ENCODE measurements at regions not wholly inside any gene's neighbourhood (a gene's known extent, or its start where the extent isn't known, plus 50 kb on each side); places are given as distances from the start of the nearest gene placed in this dataset.
"Not testable (repeated sequence)": the region's sequence is repeated elsewhere in the genome, so short reads cannot be mapped to it uniquely, and the experiment has no call there.

GRCh38 chrX:41003506-41004270 lies 81.6 kb upstream of the USP9X start:
- DNase-seq (ENCODE audit: low spot score), result no peak

GRCh38 chrX:41005445-41005992 lies 79.7 kb upstream of the USP9X start:
- no peak for DNase-seq (ENCODE audit: low spot score)

GRCh38 chrX:41009850-41010846 lies 75.1 kb upstream of the USP9X start:
- DNase-seq (ENCODE audit: low spot score), result peak; percentile 29

GRCh38 chrX:41014776-41015360 lies 70.4 kb upstream of the USP9X start:
- no peak for DNase-seq (ENCODE audit: low spot score)

- not testable (repeated sequence) for DNase-seq (ENCODE audit: low spot score)
These were observed 67.5 kb upstream of the USP9X start for GRCh38 chrX:41017785-41018184.

GRCh38 chrX:41018391-41019040 lies 66.7 kb upstream of the USP9X start:
- not testable (repeated sequence) for DNase-seq (ENCODE audit: low spot score)

GRCh38 chrX:41019041-41019392 lies 66.2 kb upstream of the USP9X start:
- DNase-seq (ENCODE audit: low spot score), result no peak

- no peak for DNase-seq (ENCODE audit: low spot score)
These were observed 62.7 kb upstream of the USP9X start for GRCh38 chrX:41022566-41022965.

- no peak for DNase-seq (ENCODE audit: low spot score)
These were observed 62.1 kb upstream of the USP9X start for GRCh38 chrX:41023098-41023497.

GRCh38 chrX:41024335-41024734 lies 60.9 kb upstream of the USP9X start:
- DNase-seq (ENCODE audit: low spot score), result not testable (repeated sequence)

GRCh38 chrX:41024755-41025154 lies 60.5 kb upstream of the USP9X start:
- no peak for DNase-seq (ENCODE audit: low spot score)

GRCh38 chrX:41025926-41026701 lies 59.1 kb upstream of the USP9X start:
- no peak for DNase-seq (ENCODE audit: low spot score)

GRCh38 chrX:41026702-41027078 lies 58.6 kb upstream of the USP9X start:
- DNase-seq (ENCODE audit: low spot score), result no peak

GRCh38 chrX:41029332-41029731 lies 55.9 kb upstream of the USP9X start:
- DNase-seq (ENCODE audit: low spot score), result no peak

GRCh38 chrX:41031256-41031967 lies 53.8 kb upstream of the USP9X start:
- no peak for DNase-seq (ENCODE audit: low spot score)

GRCh38 chrX:41033299-41033698 lies 51.9 kb upstream of the USP9X start:
- DNase-seq (ENCODE audit: low spot score), result no peak

GRCh38 chrX:41034902-41035301 lies 50.3 kb upstream of the USP9X start:
- DNase-seq (ENCODE audit: low spot score), result not testable (repeated sequence)
